Nephron progenitor cell (in vitro differentiated cells): ENCODE measurements at regions not wholly inside any gene's neighbourhood (a gene's known extent, or its start where the extent isn't known, plus 50 kb on each side); places are given as distances from the start of the nearest gene placed in this dataset.
"Not testable (repeated sequence)": the region's sequence is repeated elsewhere in the genome, so short reads cannot be mapped to it uniquely, and the experiment has no call there.

Experiments
- DNase-seq: peaks from one replicate; pipeline ENCODE4 v3.0.0; 2021
- H3K27ac Mint-ChIP-seq: 2 replicates; pipeline ENCODE4 v1.8.0; 2021; ENCODE audit warnings: mild to moderate bottlenecking, moderate library complexity, mixed read lengths
- H3K27me3 Mint-ChIP-seq: 2 replicates; pipeline ENCODE4 v1.8.0; 2021; ENCODE audit warnings: mild to moderate bottlenecking, low read depth, mixed read lengths; ENCODE audit not compliant: poor library complexity
- H3K36me3 Mint-ChIP-seq: 2 replicates; pipeline ENCODE4 v1.8.0; 2021; ENCODE audit warnings: low read depth, mixed read lengths
- H3K4me1 Mint-ChIP-seq: 2 replicates; pipeline ENCODE4 v1.8.0; 2021; ENCODE audit warnings: mixed read lengths
- H3K4me3 Mint-ChIP-seq: 2 replicates; pipeline ENCODE4 v1.8.0; 2021; ENCODE audit warnings: mild to moderate bottlenecking, moderate library complexity, mixed read lengths
- H3K9me3 Mint-ChIP-seq: 2 replicates; pipeline ENCODE4 v1.8.0; 2021; ENCODE audit warnings: mild to moderate bottlenecking, moderate library complexity, mixed read lengths
- TF ChIP-seq, protein P1 (sequence below): fragments of 200-600 bp; sonication (generic); IDR thresholded peaks from 2 replicates; pipeline ENCODE4 v1.5.0; 2021; ENCODE audit warnings: antibody characterized with exemption

DNA sequence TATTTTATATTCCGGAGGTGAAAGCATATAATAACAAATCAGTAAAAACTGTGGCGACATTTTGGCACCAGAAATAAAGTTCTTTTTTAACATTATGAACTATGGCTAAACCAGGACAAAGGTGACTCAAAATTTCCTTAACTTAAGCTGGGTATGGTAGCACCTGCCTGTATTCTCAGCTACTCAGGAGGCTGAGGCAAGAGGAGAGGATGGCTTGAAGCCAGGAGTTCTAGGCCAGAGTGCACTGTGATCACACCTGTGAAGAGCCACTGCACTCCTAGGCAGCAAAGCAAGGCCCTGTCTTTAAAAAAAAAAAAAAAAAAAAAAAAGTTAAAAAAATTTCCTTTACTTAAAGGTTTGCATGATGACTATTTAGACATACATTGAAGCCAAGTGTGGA, 63.0 kb upstream of the KIF2A start:
- H3K4me1 Mint-ChIP-seq: peaks cover 24% of the 10 kb centered on the region
- H3K27me3 Mint-ChIP-seq, H3K9me3 Mint-ChIP-seq, DNase-seq, H3K27ac Mint-ChIP-seq, H3K4me3 Mint-ChIP-seq, H3K36me3 Mint-ChIP-seq: not testable (repeated sequence)

DNA sequence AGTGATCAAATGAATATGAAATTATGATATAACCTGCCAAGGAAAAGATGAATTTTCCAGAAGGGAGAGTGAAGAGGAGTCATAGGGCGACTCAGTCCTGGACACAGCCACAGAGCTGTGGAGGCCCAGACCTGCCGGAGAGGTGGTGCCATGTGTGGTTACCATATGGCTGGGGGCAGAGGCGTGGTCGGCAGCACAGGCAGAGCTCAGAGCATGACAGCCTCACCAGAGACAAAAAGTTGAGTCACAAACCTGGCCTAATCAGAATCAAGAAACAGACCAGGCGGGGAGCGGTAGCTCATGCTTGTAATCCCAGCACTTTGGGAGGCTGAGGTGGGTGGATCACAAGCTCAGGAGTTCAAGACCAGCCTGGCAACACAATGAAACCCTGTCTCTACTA, 57.8 kb upstream of the KIF2A start:
- H3K9me3 Mint-ChIP-seq, H3K27ac Mint-ChIP-seq, H3K36me3 Mint-ChIP-seq, H3K4me3 Mint-ChIP-seq, H3K27me3 Mint-ChIP-seq, DNase-seq, H3K4me1 Mint-ChIP-seq: not testable (repeated sequence)

DNA sequence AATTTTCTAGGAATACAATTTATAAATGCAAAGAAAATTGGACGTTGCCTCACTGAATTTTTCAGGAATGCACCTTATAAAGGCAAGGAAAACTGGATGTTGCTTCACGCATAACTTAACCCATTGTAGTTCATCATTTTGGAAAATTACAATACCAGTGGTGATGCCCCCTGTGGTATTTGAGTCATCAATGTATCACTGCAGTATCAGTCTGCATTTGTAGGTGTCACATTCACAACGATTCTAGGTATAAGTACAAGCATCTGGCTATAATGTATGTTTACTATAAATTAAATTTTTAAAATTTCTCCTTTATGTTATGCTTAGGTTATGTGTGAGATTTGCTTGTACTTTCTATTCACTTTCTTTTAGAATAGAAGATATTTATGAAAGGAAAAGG, 55.9 kb upstream of the KIF2A start:
- peaks cover 12% of the 10 kb centered on the region for H3K4me1 Mint-ChIP-seq
- not testable (repeated sequence) for H3K36me3 Mint-ChIP-seq, DNase-seq, H3K27me3 Mint-ChIP-seq, H3K9me3 Mint-ChIP-seq, H3K4me3 Mint-ChIP-seq, H3K27ac Mint-ChIP-seq

DNA sequence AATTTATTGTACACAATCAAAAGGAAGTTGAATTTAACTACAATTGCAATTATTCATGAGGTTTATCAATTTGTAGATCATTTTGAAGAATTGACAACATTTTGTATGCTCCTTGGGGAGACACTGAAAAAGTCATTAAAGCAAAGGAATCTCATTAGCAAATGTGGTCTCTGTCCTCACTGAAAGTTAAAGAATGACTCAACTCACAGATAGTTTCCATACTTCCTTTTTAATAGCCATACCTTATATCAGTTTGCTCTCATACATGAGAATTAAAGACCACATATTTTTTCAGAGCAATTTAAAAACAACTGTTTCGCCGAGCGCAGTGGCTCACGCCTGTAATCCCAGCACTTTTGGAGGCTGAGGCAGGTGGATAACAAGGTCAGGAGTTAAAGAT, 55.1 kb upstream of the KIF2A start:
- not testable (repeated sequence) for H3K27ac Mint-ChIP-seq, H3K9me3 Mint-ChIP-seq, H3K27me3 Mint-ChIP-seq, H3K36me3 Mint-ChIP-seq, DNase-seq, H3K4me3 Mint-ChIP-seq
- peaks cover 13% of the 10 kb centered on the region for H3K4me1 Mint-ChIP-seq

DNA sequence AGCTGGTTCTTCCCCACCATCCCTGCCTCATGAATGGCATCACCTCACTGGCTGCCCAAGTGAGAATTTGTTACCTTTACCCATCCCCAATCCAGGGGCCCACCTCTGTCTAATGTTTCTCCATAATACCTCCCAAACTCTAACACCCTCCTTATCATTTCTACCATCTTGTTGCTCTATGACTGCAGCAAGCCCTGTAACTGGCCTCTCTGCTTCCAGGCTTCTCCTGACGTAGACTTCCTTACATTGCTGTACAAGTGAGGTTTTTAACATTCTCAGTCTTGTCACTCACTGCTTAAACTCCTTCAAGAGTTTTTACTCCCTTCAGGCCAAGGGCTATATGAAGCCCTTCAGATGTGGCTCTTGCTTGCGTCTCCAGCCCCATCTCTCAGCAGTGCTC, 53.5 kb upstream of the KIF2A start:
- H3K36me3 Mint-ChIP-seq, H3K4me3 Mint-ChIP-seq, DNase-seq, H3K27me3 Mint-ChIP-seq, H3K9me3 Mint-ChIP-seq: not testable (repeated sequence)
- H3K4me1 Mint-ChIP-seq: peaks cover 19% of the 10 kb centered on the region
- H3K27ac Mint-ChIP-seq: peak overlapping the region; percentile 21

DNA sequence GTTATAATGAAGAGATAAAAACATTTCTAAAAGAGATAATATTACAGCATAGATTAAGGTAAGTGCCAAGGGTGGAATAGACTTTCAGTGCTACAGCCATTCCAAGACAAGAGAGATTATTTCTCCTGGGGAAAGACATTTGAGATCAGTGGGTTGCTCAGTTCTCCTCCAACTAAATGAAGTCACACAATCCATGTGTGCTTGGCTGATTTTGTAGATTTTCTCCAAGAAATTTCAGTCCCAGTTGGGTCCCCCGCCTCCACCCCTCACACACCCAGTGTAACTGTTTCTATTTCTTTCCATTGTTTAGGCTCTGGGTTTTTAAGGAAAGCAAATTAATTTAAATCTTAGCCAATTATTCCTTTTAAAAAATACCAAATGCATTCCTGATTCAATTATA, 50.5 kb upstream of the KIF2A start:
- not testable (repeated sequence) for DNase-seq, H3K9me3 Mint-ChIP-seq, H3K27ac Mint-ChIP-seq, H3K4me3 Mint-ChIP-seq, H3K36me3 Mint-ChIP-seq, H3K27me3 Mint-ChIP-seq
- H3K4me1 Mint-ChIP-seq: peaks cover 24% of the 10 kb centered on the region

DNA sequence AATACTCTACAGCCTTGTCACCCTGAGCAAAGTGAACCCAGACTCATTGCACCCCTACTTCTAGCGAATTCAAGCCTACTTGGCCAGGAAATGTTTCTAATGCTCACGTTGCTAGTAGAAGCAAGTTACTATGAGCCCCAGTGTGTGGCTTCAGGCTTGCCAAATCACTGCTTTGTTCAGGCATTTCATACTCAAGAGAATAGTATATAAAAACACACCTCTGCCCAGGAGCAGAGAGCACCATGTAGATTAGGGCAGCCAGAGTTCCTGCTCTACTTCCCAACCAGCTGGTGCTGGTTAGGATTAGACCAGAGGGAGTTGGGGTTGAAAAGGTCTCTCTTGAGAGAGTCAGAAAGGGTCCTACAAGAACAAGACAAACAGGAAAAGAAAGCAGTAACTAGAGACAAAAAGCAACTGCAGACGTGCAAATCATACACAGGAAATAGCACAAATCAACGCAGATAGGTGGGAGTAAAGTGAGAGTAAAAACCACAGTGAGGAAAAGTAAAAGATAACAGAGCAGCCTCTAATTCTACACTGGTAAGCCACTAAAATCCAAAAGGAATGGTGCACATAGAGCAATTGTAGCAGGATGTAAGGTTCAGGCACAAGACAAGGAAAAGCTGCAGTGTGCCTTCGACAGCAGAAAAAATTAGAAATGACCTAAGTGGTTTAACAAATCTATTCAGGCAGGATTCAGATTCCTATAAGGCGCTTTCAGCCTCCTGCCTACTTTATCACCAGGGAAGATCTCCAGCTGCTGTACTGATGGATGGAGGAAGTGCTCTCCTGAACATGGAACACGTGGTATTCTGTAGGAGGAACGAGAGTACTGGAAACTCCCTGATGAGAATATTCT, 49.6 kb upstream of the KIF2A start:
- TF ChIP-seq, protein P1, sequence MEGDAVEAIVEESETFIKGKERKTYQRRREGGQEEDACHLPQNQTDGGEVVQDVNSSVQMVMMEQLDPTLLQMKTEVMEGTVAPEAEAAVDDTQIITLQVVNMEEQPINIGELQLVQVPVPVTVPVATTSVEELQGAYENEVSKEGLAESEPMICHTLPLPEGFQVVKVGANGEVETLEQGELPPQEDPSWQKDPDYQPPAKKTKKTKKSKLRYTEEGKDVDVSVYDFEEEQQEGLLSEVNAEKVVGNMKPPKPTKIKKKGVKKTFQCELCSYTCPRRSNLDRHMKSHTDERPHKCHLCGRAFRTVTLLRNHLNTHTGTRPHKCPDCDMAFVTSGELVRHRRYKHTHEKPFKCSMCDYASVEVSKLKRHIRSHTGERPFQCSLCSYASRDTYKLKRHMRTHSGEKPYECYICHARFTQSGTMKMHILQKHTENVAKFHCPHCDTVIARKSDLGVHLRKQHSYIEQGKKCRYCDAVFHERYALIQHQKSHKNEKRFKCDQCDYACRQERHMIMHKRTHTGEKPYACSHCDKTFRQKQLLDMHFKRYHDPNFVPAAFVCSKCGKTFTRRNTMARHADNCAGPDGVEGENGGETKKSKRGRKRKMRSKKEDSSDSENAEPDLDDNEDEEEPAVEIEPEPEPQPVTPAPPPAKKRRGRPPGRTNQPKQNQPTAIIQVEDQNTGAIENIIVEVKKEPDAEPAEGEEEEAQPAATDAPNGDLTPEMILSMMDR: no peak
- Mint-ChIP-seq H3K27me3 (peaks cover 7% of the 10 kb centered on the region), H3K27ac (peak overlapping the region; percentile 84), H3K9me3 (peaks cover 4% of the 10 kb centered on the region), H3K36me3 (no peaks in the 10 kb centered on the region), H3K4me1 (peaks cover 24% of the 10 kb centered on the region), H3K4me3 (no peak overlapping the region)
- no peak for DNase-seq
